CD4-positive, alpha-beta T cell treated with Interferon alpha-2 for 1 hour (primary cell): ENCODE measurements at regions not wholly inside any gene's neighbourhood (a gene's known extent, or its start where the extent isn't known, plus 50 kb on each side); places are given as distances from the start of the nearest gene placed in this dataset.

ENCODE experiments used
- DNase-seq, 2 donors: peaks; one replicate each; pipeline ENCODE4 v3.0.0-alpha.2; 2020 to 2022

- DNase-seq, result no peak
Observed at GRCh38 chr15:70293591-70294470, 196.1 kb upstream of the TLE3 start.

GRCh38 chr15:70293138-70293537, 195.4 kb upstream of the TLE3 start:
- no peak for DNase-seq

GRCh38 chr15:70292076-70292760, 194.5 kb upstream of the TLE3 start:
- no peak for DNase-seq

GRCh38 chr15:70291305-70292075, 193.8 kb upstream of the TLE3 start:
- no peak for DNase-seq

- DNase-seq, result no peak
Observed at GRCh38 chr15:70290708-70291107, 193.0 kb upstream of the TLE3 start.

GRCh38 chr15:70289191-70289955, 191.7 kb upstream of the TLE3 start:
- DNase-seq, result no peak

GRCh38 chr15:70286113-70286806, 188.5 kb upstream of the TLE3 start:
- DNase-seq, result no peak

GRCh38 chr15:70284438-70285214, 186.9 kb upstream of the TLE3 start:
- DNase-seq, result no peak

- no peak for DNase-seq
Observed at GRCh38 chr15:70283511-70283910, 185.8 kb upstream of the TLE3 start.

GRCh38 chr15:70281811-70282307, 184.1 kb upstream of the TLE3 start:
- no peak for DNase-seq

GRCh38 chr15:70281261-70281810, 183.6 kb upstream of the TLE3 start:
- DNase-seq, result no peak

- DNase-seq, result no peak
Observed at GRCh38 chr15:70280781-70281180, 183.1 kb upstream of the TLE3 start.

GRCh38 chr15:70279096-70279495, 181.4 kb upstream of the TLE3 start:
- no peak for DNase-seq

GRCh38 chr15:70278644-70279043, 180.9 kb upstream of the TLE3 start:
- DNase-seq, result no peak

GRCh38 chr15:70277556-70277955, 179.8 kb upstream of the TLE3 start:
- DNase-seq, result no peak

GRCh38 chr15:70276401-70276800, 178.7 kb upstream of the TLE3 start:
- DNase-seq, result no peak

- no peak for DNase-seq
Observed at GRCh38 chr15:70275461-70276138, 177.9 kb upstream of the TLE3 start.

- no peak for DNase-seq
Observed at GRCh38 chr15:70274908-70275307, 177.2 kb upstream of the TLE3 start.

GRCh38 chr15:70274255-70274880, 176.7 kb upstream of the TLE3 start:
- DNase-seq, result no peak

GRCh38 chr15:70273808-70274207, 176.1 kb upstream of the TLE3 start:
- no peak for DNase-seq
